Osteocyte (in vitro differentiated cells): ENCODE measurements at regions not wholly inside any gene's neighbourhood (a gene's known extent, or its start where the extent isn't known, plus 50 kb on each side); places are given as distances from the start of the nearest gene placed in this dataset.

ENCODE experiments used
- DNase-seq: peaks from one replicate; pipeline ENCODE4 v3.0.0; 2021; ENCODE audit warnings: mixed read lengths; ENCODE audit not compliant: unreplicated experiment; ENCODE audit errors: extremely low spot score
- H3K27ac Mint-ChIP-seq: one replicate; pipeline ENCODE4 v1.8.0; 2021; ENCODE audit warnings: mild to moderate bottlenecking, mixed read lengths; ENCODE audit not compliant: unreplicated experiment
- H3K27me3 Mint-ChIP-seq: one replicate; pipeline ENCODE4 v1.8.0; 2021; ENCODE audit warnings: mixed read lengths; ENCODE audit not compliant: unreplicated experiment
- H3K36me3 Mint-ChIP-seq: one replicate; pipeline ENCODE4 v1.8.0; 2021; ENCODE audit warnings: mixed read lengths; ENCODE audit not compliant: unreplicated experiment
- H3K4me1 Mint-ChIP-seq: one replicate; pipeline ENCODE4 v1.8.0; 2021; ENCODE audit warnings: mixed read lengths; ENCODE audit not compliant: unreplicated experiment
- H3K4me3 Mint-ChIP-seq: one replicate; pipeline ENCODE4 v1.8.0; 2021; ENCODE audit warnings: mild to moderate bottlenecking, moderate library complexity, mixed read lengths; ENCODE audit not compliant: unreplicated experiment
- H3K9me3 Mint-ChIP-seq: one replicate; pipeline ENCODE4 v1.8.0; 2021; ENCODE audit warnings: mixed read lengths; ENCODE audit not compliant: unreplicated experiment
- CTCF ChIP-seq: fragments of 200-600 bp; sonication (generic); IDR thresholded peaks from 2 replicates; pipeline ENCODE4 v1.5.0; 2021; ENCODE audit warnings: antibody characterized with exemption, mild to moderate bottlenecking, moderate library complexity

GRCh38 chr11:98007072-98007471, 1013.7 kb upstream of the CNTN5 start:
- no peak for TF ChIP-seq CTCF
- Mint-ChIP-seq H3K4me1 (no peaks in the 10 kb centered on the region), H3K27me3 (peaks cover 14% of the 10 kb centered on the region), H3K4me3 (no peak overlapping the region), H3K27ac (no peak overlapping the region), H3K36me3 (no peaks in the 10 kb centered on the region), H3K9me3 (no peaks in the 10 kb centered on the region)
- no peak for DNase-seq

GRCh38 chr11:98027652-98028051, 993.1 kb upstream of the CNTN5 start:
- no peaks in the 10 kb centered on the region for H3K36me3 Mint-ChIP-seq
- no peak for DNase-seq
- no peak overlapping the region for H3K4me3 Mint-ChIP-seq
- H3K27me3 Mint-ChIP-seq = peaks cover 7% of the 10 kb centered on the region
- H3K27ac Mint-ChIP-seq = no peak overlapping the region
- H3K9me3 Mint-ChIP-seq = no peaks in the 10 kb centered on the region
- no peaks in the 10 kb centered on the region for H3K4me1 Mint-ChIP-seq
- TF ChIP-seq CTCF = no peak

GRCh38 chr11:98029832-98030231, 990.9 kb upstream of the CNTN5 start:
- no peak for TF ChIP-seq CTCF
- Mint-ChIP-seq H3K9me3 (no peaks in the 10 kb centered on the region), H3K27ac (no peak overlapping the region), H3K27me3 (peaks cover 7% of the 10 kb centered on the region), H3K4me1 (no peaks in the 10 kb centered on the region), H3K4me3 (no peak overlapping the region), H3K36me3 (no peaks in the 10 kb centered on the region)
- DNase-seq = no peak

GRCh38 chr11:98036810-98037209, 983.9 kb upstream of the CNTN5 start:
- no peak for TF ChIP-seq CTCF
- no peak overlapping the region for H3K27ac Mint-ChIP-seq
- no peak for DNase-seq
- H3K27me3 Mint-ChIP-seq = peaks cover 3% of the 10 kb centered on the region
- no peak overlapping the region for H3K4me3 Mint-ChIP-seq
- H3K36me3 Mint-ChIP-seq = no peaks in the 10 kb centered on the region
- H3K9me3 Mint-ChIP-seq = no peaks in the 10 kb centered on the region
- H3K4me1 Mint-ChIP-seq = no peaks in the 10 kb centered on the region

- TF ChIP-seq CTCF = no peak
- Mint-ChIP-seq H3K36me3 (no peaks in the 10 kb centered on the region), H3K4me1 (no peaks in the 10 kb centered on the region), H3K9me3 (no peaks in the 10 kb centered on the region), H3K27me3 (peaks cover 3% of the 10 kb centered on the region), H3K4me3 (no peak overlapping the region), H3K27ac (no peak overlapping the region)
- no peak for DNase-seq
These were observed 980.5 kb upstream of the CNTN5 start for GRCh38 chr11:98040061-98040808.
